ENCODE measurements at regions not wholly inside any gene's neighbourhood (a gene's known extent, or its start where the extent isn't known, plus 50 kb on each side); places are given as distances from the start of the nearest gene placed in this dataset.

DNA sequence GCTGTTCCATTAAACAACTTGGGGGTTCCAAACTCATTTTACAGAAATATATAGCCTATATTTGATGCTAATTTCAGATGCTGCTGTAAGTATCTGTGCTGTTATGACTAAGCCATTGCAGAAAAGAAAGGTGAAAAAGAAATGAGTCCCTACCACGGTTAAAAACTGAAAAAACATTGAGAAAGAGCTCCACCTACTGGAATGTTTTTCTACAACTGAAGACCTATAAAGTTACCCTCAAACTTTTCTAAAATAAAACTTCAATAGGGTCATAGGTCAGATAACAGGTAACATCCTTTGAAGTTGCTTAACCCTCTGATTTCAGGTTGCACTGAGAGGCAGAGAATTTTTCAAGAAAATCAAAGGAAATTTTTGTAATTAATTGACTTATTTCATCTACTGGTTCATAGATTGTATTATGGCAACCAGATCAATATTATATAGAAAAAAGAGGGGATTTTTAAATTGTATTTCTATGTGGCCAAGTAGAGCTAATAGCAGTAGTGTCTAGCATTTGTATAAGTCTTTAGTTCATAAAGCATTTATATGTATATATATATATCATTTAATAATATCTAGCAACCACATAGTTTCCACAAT lies 279.9 kb downstream of the RPS29 start:
- TF ChIP-seq, protein P1, sequence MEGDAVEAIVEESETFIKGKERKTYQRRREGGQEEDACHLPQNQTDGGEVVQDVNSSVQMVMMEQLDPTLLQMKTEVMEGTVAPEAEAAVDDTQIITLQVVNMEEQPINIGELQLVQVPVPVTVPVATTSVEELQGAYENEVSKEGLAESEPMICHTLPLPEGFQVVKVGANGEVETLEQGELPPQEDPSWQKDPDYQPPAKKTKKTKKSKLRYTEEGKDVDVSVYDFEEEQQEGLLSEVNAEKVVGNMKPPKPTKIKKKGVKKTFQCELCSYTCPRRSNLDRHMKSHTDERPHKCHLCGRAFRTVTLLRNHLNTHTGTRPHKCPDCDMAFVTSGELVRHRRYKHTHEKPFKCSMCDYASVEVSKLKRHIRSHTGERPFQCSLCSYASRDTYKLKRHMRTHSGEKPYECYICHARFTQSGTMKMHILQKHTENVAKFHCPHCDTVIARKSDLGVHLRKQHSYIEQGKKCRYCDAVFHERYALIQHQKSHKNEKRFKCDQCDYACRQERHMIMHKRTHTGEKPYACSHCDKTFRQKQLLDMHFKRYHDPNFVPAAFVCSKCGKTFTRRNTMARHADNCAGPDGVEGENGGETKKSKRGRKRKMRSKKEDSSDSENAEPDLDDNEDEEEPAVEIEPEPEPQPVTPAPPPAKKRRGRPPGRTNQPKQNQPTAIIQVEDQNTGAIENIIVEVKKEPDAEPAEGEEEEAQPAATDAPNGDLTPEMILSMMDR (IDR thresholded peaks at IDR 0.05; ENCODE audit: low read depth, low read length): no peak
- no peak overlapping the region for H3K4me3 ChIP-seq (ENCODE audit: low read depth, low read length)

DNA sequence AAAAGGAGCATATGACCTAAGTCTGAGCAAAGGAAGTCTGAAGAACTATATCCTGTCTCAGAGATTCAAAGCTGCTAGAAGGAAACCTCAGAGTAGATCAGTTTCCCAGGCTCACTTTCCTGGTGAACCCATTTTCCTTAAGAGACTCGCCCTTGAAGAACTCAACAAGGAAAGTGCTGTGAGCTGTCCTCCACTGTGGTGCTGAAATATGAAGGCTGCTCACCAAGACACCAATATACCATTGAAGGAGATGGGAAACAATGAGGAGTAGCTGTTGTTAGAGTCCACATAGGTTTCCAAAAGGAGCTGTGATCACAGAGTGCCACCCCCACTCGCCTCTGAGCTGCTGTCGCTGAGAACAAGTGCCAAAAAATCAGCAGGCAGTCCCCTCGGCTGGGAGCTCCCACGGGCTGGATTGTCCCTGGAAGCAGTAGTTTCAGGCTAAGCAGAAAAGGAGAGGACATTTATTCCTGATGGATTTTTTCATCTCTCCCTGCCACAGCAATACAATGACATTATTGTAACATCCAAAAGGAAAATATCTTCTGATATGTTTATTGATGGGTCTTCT lies 282.1 kb downstream of the RPS29 start:
- no peak overlapping the region for H3K4me3 ChIP-seq (ENCODE audit: low read depth, low read length)

GRCh38 chr14:49297102-49297501 lies 289.1 kb downstream of the RPS29 start:
- TF ChIP-seq, protein P1 (IDR thresholded peaks at IDR 0.05; ENCODE audit: low read depth, low read length): no peak
- no peak overlapping the region for H3K4me3 ChIP-seq (ENCODE audit: low read depth, low read length)

More for the DNA sequence above, 282.1 kb downstream of the RPS29 start:
- TF ChIP-seq, protein P1 (IDR thresholded peaks at IDR 0.05; ENCODE audit: low read depth, low read length): no peak

DNA sequence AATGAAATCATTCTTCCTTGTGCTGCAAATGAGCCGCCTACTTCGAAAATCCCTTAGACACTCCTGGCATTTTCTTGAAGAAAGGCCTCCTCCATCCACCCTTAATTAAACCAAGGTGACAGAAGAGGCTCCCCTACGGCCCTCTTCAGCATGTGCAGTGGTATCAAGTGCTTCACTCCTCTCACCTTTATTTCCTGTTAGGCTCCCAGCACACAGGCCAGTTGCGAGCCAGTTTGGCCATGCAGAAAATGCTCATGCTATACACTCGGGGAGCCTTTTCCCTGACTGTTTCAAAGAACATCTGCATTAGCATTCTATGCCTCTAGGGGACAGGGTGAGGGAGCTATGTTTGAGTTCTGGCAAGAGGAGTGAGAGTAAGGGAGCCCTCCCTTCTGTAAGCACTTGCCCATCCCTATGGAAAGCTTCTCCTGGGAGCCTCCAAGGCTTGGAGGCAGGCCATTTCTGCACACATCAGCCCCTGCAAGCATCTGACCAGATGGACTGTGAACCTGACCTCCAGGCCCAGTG lies 291.5 kb downstream of the RPS29 start:
- TF ChIP-seq, protein P1 (IDR thresholded peaks at IDR 0.05; ENCODE audit: low read depth, low read length): no peak
- no peak overlapping the region for H3K4me3 ChIP-seq (ENCODE audit: low read depth, low read length)

DNA sequence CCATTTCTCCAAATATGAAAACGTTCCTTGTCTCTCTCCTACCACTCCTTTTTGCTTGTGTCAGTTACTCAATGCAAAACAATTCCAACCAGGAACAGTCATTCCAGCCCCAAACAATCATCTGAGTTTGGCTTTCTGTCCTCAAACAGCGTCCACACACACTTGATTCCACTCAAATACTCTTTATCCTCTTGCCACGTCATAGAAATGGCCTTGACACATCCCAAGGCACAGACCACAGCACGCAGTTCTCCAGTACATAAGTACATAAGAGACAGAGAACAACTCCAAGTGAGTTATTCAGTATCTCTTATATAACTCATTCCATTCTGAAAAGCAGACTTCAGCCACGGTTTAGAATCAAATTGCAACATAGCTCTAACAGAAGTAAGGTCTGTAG lies 299.2 kb downstream of the RPS29 start:
- no peak overlapping the region for H3K4me3 ChIP-seq (ENCODE audit: low read depth, low read length)
- TF ChIP-seq, protein P1 (IDR thresholded peaks at IDR 0.05; ENCODE audit: low read depth, low read length): no peak

DNA sequence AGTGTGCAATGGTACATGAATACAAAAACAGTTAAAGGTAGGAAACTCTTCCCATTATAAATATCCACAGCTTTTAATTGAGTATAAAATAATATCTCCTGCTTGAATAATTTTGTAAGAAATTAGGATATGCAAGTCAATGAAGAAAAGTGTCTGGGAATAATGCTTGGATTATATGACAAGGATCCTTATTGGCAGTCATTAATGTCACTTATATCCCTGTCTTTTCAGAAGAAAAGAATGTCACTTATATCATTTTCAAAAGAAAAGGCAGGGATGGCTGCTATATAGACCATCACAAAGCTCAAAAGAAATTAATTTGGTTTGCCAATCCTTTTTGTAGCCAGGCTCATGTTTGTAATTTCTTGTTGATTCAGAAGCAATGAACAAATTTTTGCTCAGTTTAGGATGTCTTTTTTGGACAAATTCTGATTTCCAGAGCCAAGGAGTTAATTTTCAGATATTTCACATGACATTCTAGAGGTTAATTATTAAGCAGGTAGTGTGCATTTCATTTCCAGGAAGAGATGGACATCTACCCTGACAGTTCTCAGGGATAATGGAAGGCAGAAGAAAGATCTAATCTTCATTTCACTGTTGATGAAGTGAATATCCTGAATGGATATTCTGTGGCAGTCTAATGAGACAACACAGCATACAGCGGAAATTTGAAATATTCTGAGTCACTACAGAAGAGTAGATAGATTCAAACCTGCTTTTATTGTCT lies 299.8 kb downstream of the RPS29 start:
- TF ChIP-seq, protein P1 (IDR thresholded peaks at IDR 0.05; ENCODE audit: low read depth, low read length): no peak
- H3K4me3 ChIP-seq (ENCODE audit: low read depth, low read length): no peak overlapping the region

DNA sequence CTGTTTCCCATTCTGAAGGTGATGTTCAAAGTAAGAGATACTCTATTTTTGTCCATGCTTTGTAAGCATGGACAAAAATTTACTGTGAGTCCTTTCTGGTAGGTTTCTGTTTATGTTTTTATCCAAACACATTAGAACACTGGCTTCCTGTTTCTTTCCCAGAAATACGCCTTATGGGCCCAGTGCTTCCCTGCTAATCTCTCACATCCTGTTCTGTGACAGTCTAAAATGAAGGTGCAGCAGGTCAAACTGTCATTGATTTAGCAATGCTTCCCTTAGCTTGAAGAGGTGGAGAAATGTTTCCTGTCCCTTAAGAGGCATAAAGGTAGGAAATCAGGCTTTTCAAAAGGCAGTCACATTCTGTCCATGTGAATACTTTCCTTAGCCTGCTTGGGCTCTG lies 305.6 kb downstream of the RPS29 start:
- H3K4me3 ChIP-seq (ENCODE audit: low read depth, low read length): no peak overlapping the region
- TF ChIP-seq, protein P1 (IDR thresholded peaks at IDR 0.05; ENCODE audit: low read depth, low read length): no peak
